Eye (tissue), 1 donor: ENCODE measurements at regions not wholly inside any gene's neighbourhood (a gene's known extent, or its start where the extent isn't known, plus 50 kb on each side); places are given as distances from the start of the nearest gene placed in this dataset.
"Not testable (repeated sequence)": the region's sequence is repeated elsewhere in the genome, so short reads cannot be mapped to it uniquely, and the experiment has no call there.

Experiments
- DNase-seq: peaks from one replicate; pipeline ENCODE4 v3.0.0-alpha.2; 2015

GRCh38 chr14:43369710-43370564, 1137.1 kb downstream of the FSCB start:
- no peak for DNase-seq

GRCh38 chr14:43362586-43362985, 1144.5 kb downstream of the FSCB start:
- peak; percentile 26 for DNase-seq

- DNase-seq, result peak; percentile 57
These were observed 1145.3 kb downstream of the FSCB start for GRCh38 chr14:43361751-43362150.

GRCh38 chr14:43360239-43360638, 1146.8 kb downstream of the FSCB start:
- peak; percentile 48 for DNase-seq

- no peak for DNase-seq
These were observed 1147.8 kb downstream of the FSCB start for GRCh38 chr14:43359317-43359716.

GRCh38 chr14:43356979-43357545, 1150.0 kb downstream of the FSCB start:
- no peak for DNase-seq

- DNase-seq, result no peak
These were observed 1150.7 kb downstream of the FSCB start for GRCh38 chr14:43356382-43356781.

- DNase-seq, result no peak
These were observed 1165.2 kb downstream of the FSCB start for GRCh38 chr14:43341921-43342320.

- DNase-seq, result peak; percentile 51
These were observed 1168.4 kb downstream of the FSCB start for GRCh38 chr14:43338713-43339112.

- no peak for DNase-seq
These were observed 1170.7 kb downstream of the FSCB start for GRCh38 chr14:43336351-43336750.

GRCh38 chr14:43326501-43327407, 1180.3 kb downstream of the FSCB start:
- not testable (repeated sequence) for DNase-seq

GRCh38 chr14:43316427-43316826, 1190.7 kb downstream of the FSCB start:
- no peak for DNase-seq

GRCh38 chr14:43313719-43314118, 1193.4 kb downstream of the FSCB start:
- DNase-seq, result no peak

- DNase-seq, result no peak
These were observed 1198.5 kb downstream of the FSCB start for GRCh38 chr14:43308421-43309110.

- DNase-seq, result no peak
These were observed 1199.2 kb downstream of the FSCB start for GRCh38 chr14:43307836-43308235.

GRCh38 chr14:43306053-43306452, 1201.0 kb downstream of the FSCB start:
- DNase-seq, result no peak

- DNase-seq, result no peak
These were observed 1209.3 kb downstream of the FSCB start for GRCh38 chr14:43297794-43298193.

- DNase-seq, result not testable (repeated sequence)
These were observed 1211.0 kb downstream of the FSCB start for GRCh38 chr14:43296061-43296460.

- DNase-seq, result no peak
These were observed 1221.5 kb downstream of the FSCB start for GRCh38 chr14:43285575-43285974.

- DNase-seq, result no peak
These were observed 1247.0 kb downstream of the FSCB start for GRCh38 chr14:43260056-43260455.

- DNase-seq, result no peak
These were observed 1248.7 kb downstream of the FSCB start for GRCh38 chr14:43258396-43258795.

- DNase-seq, result not testable (repeated sequence)
These were observed 1250.1 kb downstream of the FSCB start for GRCh38 chr14:43256996-43257395.

GRCh38 chr14:43252866-43253265, 1254.2 kb downstream of the FSCB start:
- DNase-seq, result no peak
